Keratinocyte (primary cell): ENCODE measurements at regions not wholly inside any gene's neighbourhood (a gene's known extent, or its start where the extent isn't known, plus 50 kb on each side); places are given as distances from the start of the nearest gene placed in this dataset.

Experiments
- DNase-seq: peaks from one replicate; pipeline ENCODE4 v3.0.0-alpha.2; 2011; ENCODE audit warnings: low read depth, missing footprints, low spot score
- FAIRE-seq: peaks from 2 replicates; lab custom pipeline; 2011; peaks lifted over from hg19 to GRCh38; lab: Jason Lieb, UNC
- H2AFZ ChIP-seq: 2 replicates; pipeline ENCODE4 v1.6.0; 2012; ENCODE audit warnings: low read length, control low read depth, inconsistent platforms; ENCODE audit not compliant: control insufficient read depth
- H3K27ac ChIP-seq: 2 replicates; pipeline ENCODE4 v1.5.1; 2011; ENCODE audit warnings: low read length; ENCODE audit not compliant: control insufficient read depth, insufficient read depth
- H3K27me3 ChIP-seq: 3 replicates; pipeline ENCODE4 v1.6.0; 2011; ENCODE audit warnings: low read length; ENCODE audit not compliant: control insufficient read depth, insufficient read depth; ENCODE audit errors: extremely low read depth
- H3K36me3 ChIP-seq, 2 experiments: 2 replicates in 1 of 2; 3 replicates in 1 of 2; pipeline ENCODE4 v1.5.1; 2011; ENCODE audit warnings: low read length in 2 of 2, mild to moderate bottlenecking in 1 of 2; ENCODE audit not compliant: control insufficient read depth in 2 of 2, insufficient read depth in 2 of 2; ENCODE audit errors: extremely low read depth in 1 of 2
- H3K4me1 ChIP-seq: 3 replicates; pipeline ENCODE4 v1.5.1; 2011; ENCODE audit warnings: low read length; ENCODE audit not compliant: control insufficient read depth, insufficient read depth; ENCODE audit errors: extremely low read depth
- H3K4me2 ChIP-seq: 3 replicates; pipeline ENCODE4 v1.6.0; 2011; ENCODE audit warnings: low read depth, low read length; ENCODE audit not compliant: control insufficient read depth, insufficient read depth; ENCODE audit errors: extremely low read depth
- H3K4me3 ChIP-seq, 3 experiments: fragments of 200-600 bp in 1 of 3; sonication (generic) in 1 of 3; 2 replicates in 2 of 3; 3 replicates in 1 of 3; pipeline ENCODE4 v1.5.1; 2011 to 2016; ENCODE audit warnings: low read length in 3 of 3, mild to moderate bottlenecking in 3 of 3, control low read depth in 2 of 3, inconsistent platforms in 1 of 3, low read depth in 1 of 3, mixed read lengths in 1 of 3, mixed run types in 1 of 3, moderate library complexity in 1 of 3; ENCODE audit not compliant: control insufficient read depth in 2 of 3, insufficient read depth in 2 of 3; ENCODE audit errors: extremely low read depth in 1 of 3
- H3K79me2 ChIP-seq: 2 replicates; pipeline ENCODE4 v1.6.0; 2012; ENCODE audit warnings: low read length; ENCODE audit not compliant: control insufficient read depth, insufficient read depth
- H3K9ac ChIP-seq: 3 replicates; pipeline ENCODE4 v1.6.0; 2011; ENCODE audit warnings: low read length; ENCODE audit not compliant: control insufficient read depth, insufficient read depth; ENCODE audit errors: extremely low read depth
- H3K9me1 ChIP-seq: 3 replicates; pipeline ENCODE4 v1.6.0; 2011; ENCODE audit warnings: low read length; ENCODE audit not compliant: control insufficient read depth, insufficient read depth; ENCODE audit errors: extremely low read depth
- H3K9me3 ChIP-seq: 2 replicates; pipeline ENCODE4 v1.5.1; 2012; ENCODE audit warnings: low read depth, low read length; ENCODE audit not compliant: control insufficient read depth
- H4K20me1 ChIP-seq: 3 replicates; pipeline ENCODE4 v1.6.0; 2011; ENCODE audit warnings: low read length; ENCODE audit not compliant: control insufficient read depth, insufficient read depth; ENCODE audit errors: extremely low read depth
- EZH2 ChIP-seq: IDR thresholded peaks from one replicate; pipeline ENCODE4 v1.6.1; 2012; ENCODE audit warnings: inconsistent platforms, mild to moderate bottlenecking, low read length, moderate library complexity
- dilution Hi-C: fragments of 300-500 bp; cut with MboI; formaldehyde crosslinking; loops from one replicate; pipeline ENCODE4 v1.7.0; 2020; ENCODE audit warnings: low sequenced_read_pairs; ENCODE audit not compliant: extremely low pct_ligation_motif_present
- TF ChIP-seq, protein P1 (sequence below), 3 experiments: IDR thresholded peaks in 1 of 3; conservative IDR thresholded peaks in 1 of 3; optimal IDR thresholded peaks in 1 of 3; 2 replicates in 2 of 3; 3 replicates in 1 of 3; pipeline versions ENCODE3 to v1.5.1; 2011; ENCODE audit warnings: low read length in 3 of 3, mild to moderate bottlenecking in 3 of 3, moderate library complexity in 2 of 3, control low read depth in 1 of 3, inconsistent platforms in 1 of 3; ENCODE audit not compliant: insufficient read depth in 2 of 3; ENCODE audit errors: extremely low read depth in 1 of 3

DNA sequence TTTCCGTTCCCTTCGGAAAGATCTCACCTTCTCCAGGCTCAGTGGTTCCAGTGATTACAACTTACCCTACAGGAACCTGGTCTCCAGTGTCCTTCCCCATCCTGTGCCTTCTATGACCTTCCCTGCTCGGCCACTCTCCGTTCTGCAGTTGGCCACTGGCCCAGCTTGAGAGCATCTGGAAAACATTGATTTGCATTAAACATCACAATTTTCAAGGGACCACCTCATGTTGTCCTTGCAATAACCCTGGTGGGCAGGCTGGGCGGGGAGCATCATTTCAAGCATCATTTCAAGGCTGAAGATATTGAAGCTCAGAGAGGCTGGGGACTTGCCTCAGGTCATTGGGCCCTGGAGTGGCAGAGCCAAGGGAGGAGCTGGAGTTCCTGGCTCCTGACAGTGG lies 177.4 kb downstream of the SEC61B start:
- Histone ChIP-seq H3K9me3 (no peaks in the 10 kb centered on the region), H4K20me1 (no peaks in the 10 kb centered on the region), H2AFZ (no peak overlapping the region), H3K27me3 (no peaks in the 10 kb centered on the region), H3K9ac (no peak overlapping the region), H3K4me3 (no peak overlapping the region), H3K36me3 (no peaks in the 10 kb centered on the region), H3K27ac (no peak overlapping the region), H3K79me2 (no peaks in the 10 kb centered on the region), H3K4me2 (no peak overlapping the region), H3K4me1 (no peaks in the 10 kb centered on the region), H3K9me1 (no peaks in the 10 kb centered on the region)
- dilution Hi-C loops: no loop called here
- FAIRE-seq: no peak
- no peak for TF ChIP-seq EZH2
- TF ChIP-seq, protein P1, sequence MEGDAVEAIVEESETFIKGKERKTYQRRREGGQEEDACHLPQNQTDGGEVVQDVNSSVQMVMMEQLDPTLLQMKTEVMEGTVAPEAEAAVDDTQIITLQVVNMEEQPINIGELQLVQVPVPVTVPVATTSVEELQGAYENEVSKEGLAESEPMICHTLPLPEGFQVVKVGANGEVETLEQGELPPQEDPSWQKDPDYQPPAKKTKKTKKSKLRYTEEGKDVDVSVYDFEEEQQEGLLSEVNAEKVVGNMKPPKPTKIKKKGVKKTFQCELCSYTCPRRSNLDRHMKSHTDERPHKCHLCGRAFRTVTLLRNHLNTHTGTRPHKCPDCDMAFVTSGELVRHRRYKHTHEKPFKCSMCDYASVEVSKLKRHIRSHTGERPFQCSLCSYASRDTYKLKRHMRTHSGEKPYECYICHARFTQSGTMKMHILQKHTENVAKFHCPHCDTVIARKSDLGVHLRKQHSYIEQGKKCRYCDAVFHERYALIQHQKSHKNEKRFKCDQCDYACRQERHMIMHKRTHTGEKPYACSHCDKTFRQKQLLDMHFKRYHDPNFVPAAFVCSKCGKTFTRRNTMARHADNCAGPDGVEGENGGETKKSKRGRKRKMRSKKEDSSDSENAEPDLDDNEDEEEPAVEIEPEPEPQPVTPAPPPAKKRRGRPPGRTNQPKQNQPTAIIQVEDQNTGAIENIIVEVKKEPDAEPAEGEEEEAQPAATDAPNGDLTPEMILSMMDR (optimal IDR thresholded peaks at IDR 0.05 in 1 of 3, IDR thresholded peaks at IDR 0.05 in 1 of 3, conservative IDR thresholded peaks at IDR 0.05 in 1 of 3; ENCODE audit: extremely low read depth in 1 of 3, insufficient read depth in 2 of 3, low read length in 3 of 3): no peak
- DNase-seq: no peak

DNA sequence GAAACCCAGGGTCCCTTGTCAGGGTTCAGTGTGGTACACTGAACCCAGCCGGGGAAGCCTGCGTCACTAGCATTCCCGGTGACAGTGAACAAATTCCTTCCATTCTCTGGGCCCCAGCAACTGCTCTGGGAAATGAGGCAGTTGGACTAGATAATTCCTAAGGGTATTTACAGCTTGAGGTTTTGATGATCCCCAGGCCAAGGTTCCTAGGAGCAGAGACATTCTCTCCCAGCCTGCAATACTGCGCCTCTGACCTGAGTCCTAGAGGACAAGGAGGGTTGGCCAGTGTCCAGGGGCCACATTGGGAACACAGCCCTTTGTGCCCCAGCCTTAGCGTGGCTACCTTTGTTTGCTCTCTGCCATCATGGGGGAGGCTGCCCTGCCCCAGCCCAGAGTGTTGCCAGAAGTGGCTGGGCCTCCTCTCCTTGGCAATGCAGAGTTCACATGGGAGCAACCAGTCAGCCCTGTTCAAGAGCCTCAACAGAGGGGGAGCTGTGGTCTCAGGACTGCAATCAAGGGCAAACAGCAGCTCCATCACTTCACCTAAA lies 178.2 kb downstream of the SEC61B start:
- H3K9me3 ChIP-seq: no peaks in the 10 kb centered on the region
- no peak for FAIRE-seq
- H3K36me3 ChIP-seq: no peaks in the 10 kb centered on the region
- H3K79me2 ChIP-seq: no peaks in the 10 kb centered on the region
- H3K4me1 ChIP-seq: no peaks in the 10 kb centered on the region
- H4K20me1 ChIP-seq: no peaks in the 10 kb centered on the region
- dilution Hi-C loops: no loop called here
- TF ChIP-seq, protein P1 (optimal IDR thresholded peaks at IDR 0.05 in 1 of 3, IDR thresholded peaks at IDR 0.05 in 1 of 3, conservative IDR thresholded peaks at IDR 0.05 in 1 of 3; ENCODE audit: extremely low read depth in 1 of 3, insufficient read depth in 2 of 3, low read length in 3 of 3): no peak
- TF ChIP-seq EZH2: no peak
- H3K4me3 ChIP-seq: no peak overlapping the region
- no peak overlapping the region for H3K4me2 ChIP-seq
- no peak overlapping the region for H3K27ac ChIP-seq
- no peaks in the 10 kb centered on the region for H3K27me3 ChIP-seq
- H3K9me1 ChIP-seq: no peaks in the 10 kb centered on the region
- no peak for DNase-seq
- H3K9ac ChIP-seq: no peak overlapping the region
- H2AFZ ChIP-seq: no peak overlapping the region
